Frontal cortex (tissue), 3 donors: ENCODE measurements at regions not wholly inside any gene's neighbourhood (a gene's known extent, or its start where the extent isn't known, plus 50 kb on each side); places are given as distances from the start of the nearest gene placed in this dataset.

ENCODE experiments used
- DNase-seq, 2 donors: peaks; one replicate each; pipeline ENCODE4 v3.0.0; 2012; ENCODE audit warnings: low spot score in 2 of 2
- FAIRE-seq: peaks from 2 replicates; lab custom pipeline; 2012; peaks lifted over from hg19 to GRCh38; lab: Jason Lieb, UNC
- donor health status: control.
- donor health status: control.
- donor health status: control.

DNA sequence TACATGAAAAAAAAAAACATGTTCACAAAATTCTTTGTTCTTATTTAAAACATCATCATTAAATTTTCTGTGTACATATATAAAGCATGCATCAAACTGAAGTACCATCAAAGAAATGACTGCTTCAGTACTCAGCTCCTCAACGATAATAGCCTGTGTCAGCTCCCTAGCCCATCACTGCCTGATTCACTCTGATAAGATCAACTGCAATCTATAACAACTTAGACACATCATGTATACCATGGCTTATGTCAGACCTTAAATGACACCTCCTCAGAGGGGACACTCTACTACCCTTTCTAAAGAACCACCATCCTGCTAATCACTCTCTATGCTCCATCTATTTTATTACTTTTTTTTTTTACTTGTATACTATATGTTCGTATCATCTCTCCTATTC lies 200.5 kb upstream of the TLE4 start:
- DNase-seq (no peak), FAIRE-seq (no peak)

DNA sequence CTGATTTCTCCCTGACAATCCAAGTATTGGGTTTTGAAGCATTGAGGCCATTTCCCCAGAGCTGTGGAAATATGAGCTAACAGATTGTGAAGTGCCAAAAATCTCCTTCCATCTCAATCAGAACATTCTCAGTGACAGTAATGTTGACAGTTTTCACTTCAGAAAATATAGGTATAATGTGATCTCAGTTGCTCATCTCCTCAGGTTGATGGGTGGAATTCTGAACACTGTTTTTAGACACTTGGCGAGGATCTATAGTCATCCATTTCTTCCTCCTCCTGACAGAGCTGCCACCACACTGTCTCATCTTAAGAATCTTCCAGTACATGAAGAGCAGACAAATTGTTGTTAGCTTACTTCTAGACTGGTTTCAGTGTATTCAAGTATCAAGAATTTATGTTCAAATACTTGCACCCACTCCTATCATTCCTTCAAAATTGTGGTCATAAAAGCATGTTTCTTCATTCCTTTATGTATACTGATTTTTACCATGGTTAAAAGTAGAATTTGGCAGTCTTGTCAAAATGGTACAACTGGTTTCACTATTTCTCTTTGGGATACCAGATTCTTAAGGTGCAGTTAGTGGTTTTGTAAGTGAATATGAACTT lies 199.7 kb upstream of the TLE4 start:
- DNase-seq, result no peak
- FAIRE-seq, result no peak

- DNase-seq (no peak), FAIRE-seq (no peak)
These were observed 194.4 kb upstream of the TLE4 start for GRCh38 chr9:79377339-79377855.

GRCh38 chr9:79378107-79378506 lies 193.7 kb upstream of the TLE4 start:
- DNase-seq, result no peak
- FAIRE-seq, result no peak

DNA sequence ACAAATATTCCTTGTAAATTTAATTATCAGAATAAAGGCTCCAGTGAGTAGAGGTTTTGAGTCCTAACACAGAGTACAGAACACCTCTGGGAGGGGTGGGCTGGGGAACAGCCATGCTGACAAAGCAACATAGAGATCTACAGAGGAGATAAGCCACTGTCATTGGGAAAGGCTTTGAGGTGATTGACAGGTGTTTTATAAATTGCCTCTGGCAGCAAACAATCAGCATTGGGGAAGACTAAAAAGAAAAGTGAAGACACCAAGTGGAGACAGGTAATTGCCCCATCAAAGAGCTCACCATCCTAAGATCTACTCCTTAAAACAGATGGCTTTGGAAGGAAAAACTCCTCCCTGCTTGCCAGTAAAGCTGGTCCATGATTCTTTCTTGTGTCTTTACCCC lies 189.7 kb upstream of the TLE4 start:
- no peak for DNase-seq
- FAIRE-seq, result no peak

GRCh38 chr9:79382458-79382857 lies 189.3 kb upstream of the TLE4 start:
- FAIRE-seq, result no peak
- DNase-seq, result no peak

DNA sequence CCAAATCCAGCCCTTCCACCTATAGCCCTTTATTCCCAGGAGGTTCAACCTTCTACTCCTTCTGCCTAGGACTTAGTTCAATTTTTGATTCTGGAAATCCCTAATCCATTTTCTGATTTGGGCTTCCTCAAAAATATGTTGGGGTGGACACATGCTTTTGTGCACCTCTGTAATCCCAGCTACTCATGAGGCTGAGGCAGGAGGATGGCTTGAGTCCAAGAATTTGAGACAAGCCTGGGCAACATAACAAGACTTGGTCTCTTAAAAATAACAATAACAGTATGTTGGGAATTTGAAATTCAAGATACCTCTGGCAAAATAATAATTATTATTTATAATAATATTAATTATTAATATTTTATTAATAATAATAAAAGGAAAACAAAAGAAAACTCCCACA lies 188.7 kb upstream of the TLE4 start:
- DNase-seq, result no peak
- FAIRE-seq, result no peak

- DNase-seq, result no peak
- no peak for FAIRE-seq
These were observed 187.7 kb upstream of the TLE4 start for GRCh38 chr9:79384091-79384490.

GRCh38 chr9:79384501-79384900 lies 187.3 kb upstream of the TLE4 start:
- FAIRE-seq (no peak), DNase-seq (no peak)

GRCh38 chr9:79387101-79387835 lies 184.5 kb upstream of the TLE4 start:
- FAIRE-seq (no peak), DNase-seq (no peak)

- FAIRE-seq (no peak), DNase-seq (no peak)
These were observed 181.6 kb upstream of the TLE4 start for GRCh38 chr9:79390077-79390698.

DNA sequence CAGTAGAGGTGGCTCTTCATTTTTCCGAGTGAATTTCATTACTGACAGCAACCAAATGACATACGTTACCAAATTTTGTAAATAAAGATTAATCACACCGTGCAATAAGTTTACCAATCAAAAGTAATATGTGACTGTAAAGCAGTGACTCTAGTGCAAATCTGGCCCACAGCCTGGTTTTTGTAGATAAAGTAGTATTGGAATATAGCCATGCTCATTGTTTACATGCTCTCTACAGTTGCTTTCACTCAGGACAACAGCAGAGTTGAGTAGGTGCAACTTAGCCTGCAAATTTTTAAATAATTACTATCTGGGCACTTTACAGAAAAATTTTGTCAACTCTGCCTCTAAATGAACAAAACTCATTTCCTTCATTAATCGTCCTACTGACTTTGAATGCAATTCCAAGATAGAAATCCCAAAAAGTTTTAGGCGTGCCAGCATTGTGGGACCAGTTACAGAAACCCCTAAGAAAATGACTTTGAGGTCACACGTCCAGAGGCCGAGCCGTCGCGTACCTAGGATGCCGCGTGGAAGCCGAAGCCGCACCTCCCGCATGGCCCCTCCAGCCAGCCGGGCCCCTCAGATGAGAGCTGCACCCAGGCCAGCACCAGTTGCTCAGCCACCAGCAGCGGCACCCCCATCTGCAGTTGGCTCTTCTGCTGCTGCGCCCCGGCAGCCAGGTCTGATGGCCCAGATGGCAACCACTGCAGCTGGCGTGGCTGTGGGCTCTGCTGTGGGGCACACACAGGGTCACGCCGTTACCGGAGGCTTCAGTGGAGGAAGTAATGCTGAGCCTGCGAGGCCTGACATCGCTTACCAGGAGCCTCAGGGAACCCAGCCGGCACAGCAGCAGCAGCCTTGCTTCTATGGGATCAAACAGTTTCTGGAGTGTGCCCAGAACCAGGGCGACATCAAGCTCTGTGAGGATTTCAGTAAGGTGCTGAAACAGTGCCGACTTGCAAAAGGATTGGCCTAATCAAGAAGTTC lies 180.7 kb upstream of the TLE4 start:
- DNase-seq (no peak), FAIRE-seq (no peak)

GRCh38 chr9:79395228-79395627 lies 176.5 kb upstream of the TLE4 start:
- no peak for FAIRE-seq
- no peak for DNase-seq

GRCh38 chr9:79395755-79396154 lies 176.0 kb upstream of the TLE4 start:
- FAIRE-seq (no peak), DNase-seq (no peak)

DNA sequence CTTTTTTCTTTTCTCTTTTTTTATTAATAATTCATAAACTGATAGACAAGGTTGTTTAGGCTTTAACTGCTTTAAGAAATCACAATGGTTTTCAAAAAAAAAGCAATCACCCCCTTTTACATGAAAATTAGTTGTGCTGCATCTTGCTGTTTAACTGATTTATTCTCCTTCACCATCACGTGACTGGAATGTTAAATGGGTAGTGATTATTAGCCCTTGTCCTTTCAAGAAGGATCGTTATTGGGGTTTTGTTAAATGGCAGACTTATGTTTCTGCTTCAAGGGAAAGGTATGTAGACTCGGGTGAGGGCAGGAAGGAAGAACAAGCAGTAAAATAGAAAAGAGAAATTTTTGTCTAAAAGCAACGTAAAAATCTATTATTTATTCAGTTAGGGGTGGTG lies 175.6 kb upstream of the TLE4 start:
- DNase-seq (no peak), FAIRE-seq (no peak)

- FAIRE-seq (no peak), DNase-seq (no peak)
These were observed 168.3 kb upstream of the TLE4 start for GRCh38 chr9:79403495-79403894.

GRCh38 chr9:79408200-79408599 lies 163.6 kb upstream of the TLE4 start:
- FAIRE-seq, result no peak
- no peak for DNase-seq

GRCh38 chr9:79408617-79409016 lies 163.1 kb upstream of the TLE4 start:
- no peak for DNase-seq
- no peak for FAIRE-seq

GRCh38 chr9:79409182-79409823 lies 162.5 kb upstream of the TLE4 start:
- DNase-seq (no peak), FAIRE-seq (no peak)

- DNase-seq (no peak), FAIRE-seq (no peak)
These were observed 145.9 kb upstream of the TLE4 start for GRCh38 chr9:79425840-79426239.
